ENCODE measurements at regions not wholly inside any gene's neighbourhood (a gene's known extent, or its start where the extent isn't known, plus 50 kb on each side); places are given as distances from the start of the nearest gene placed in this dataset.

DNA sequence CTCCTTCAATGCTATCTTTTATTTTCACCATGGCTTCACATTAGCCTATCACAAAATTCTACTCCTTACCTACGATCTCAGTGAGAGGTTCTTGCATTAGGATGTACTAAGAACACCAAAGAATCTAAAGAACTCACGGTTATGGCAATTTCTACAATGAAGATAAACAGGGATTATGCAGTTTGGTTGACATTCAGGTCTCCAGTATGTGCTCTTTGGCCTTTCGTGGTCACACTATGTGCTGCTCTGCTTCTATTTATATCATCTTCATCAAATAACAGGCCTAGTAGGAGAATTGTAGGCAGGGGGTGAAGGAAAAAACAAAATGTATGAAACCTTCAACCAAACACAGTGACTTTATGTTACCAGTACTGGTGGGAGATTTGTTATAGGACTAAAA, 194.0 kb upstream of the SAMSN1 start:
- no peak overlapping the region for H2AFZ ChIP-seq (ENCODE audit: low read length)
- no peak overlapping the region for H3K23ac ChIP-seq (ENCODE audit: insufficient read length, low read depth, low read length)
- no peak overlapping the region for H3K27ac ChIP-seq (ENCODE audit: insufficient read length, low read depth, low read length)
- no CpG with 5 or more reads among the region's 3 CpGs for WGBS (ENCODE audit: extremely low coverage, insufficient read length, low lambda C conversion rate)
- no peak overlapping the region for H4K91ac ChIP-seq (ENCODE audit: insufficient read length, low read depth, low read length)
- no peak overlapping the region for H2BK15ac ChIP-seq (ENCODE audit: low read depth, low read length)
- no peak overlapping the region for H2BK5ac ChIP-seq (ENCODE audit: insufficient read length, low read length)
- no peaks in the 10 kb centered on the region for H3K23me2 ChIP-seq (ENCODE audit: insufficient read length, low read depth, low read length, poor library complexity, severe bottlenecking)
- no peaks in the 10 kb centered on the region for H3K79me2 ChIP-seq (ENCODE audit: insufficient read depth, low read length)
- H3K36me3 Mint-ChIP-seq (ENCODE audit: insufficient read depth in 1 of 3, low read depth in 3 of 3): peaks cover 7 to 12% (median 7%) of the 10 kb centered on the region in 3 experiments; a peak in 5 of 7 replicates
- no peak for DNase-seq
- H3K14ac ChIP-seq (ENCODE audit: insufficient read depth, low read length): no peak overlapping the region
- H2BK20ac ChIP-seq (ENCODE audit: low read depth, low read length, poor library complexity, severe bottlenecking): no peak overlapping the region
- H3K4me2 ChIP-seq (ENCODE audit: insufficient read depth, insufficient read length, low read length): no peak overlapping the region
- no peak overlapping the region for H3K4ac ChIP-seq (ENCODE audit: low read depth, low read length)
- H3K56ac ChIP-seq (ENCODE audit: insufficient read length, low read depth, low read length): no peak overlapping the region
- H3K9ac ChIP-seq (ENCODE audit: extremely low read depth, insufficient read length, low read length): no peak overlapping the region
- H3K4me3 Mint-ChIP-seq: no peak overlapping the region
- H2BK120ac ChIP-seq (ENCODE audit: low read depth, low read length, poor library complexity, severe bottlenecking): no peak overlapping the region
- H4K20me1 ChIP-seq (ENCODE audit: control insufficient read depth, insufficient read depth, insufficient read length): no peaks in the 10 kb centered on the region
- H3K27me3 ChIP-seq (ENCODE audit: insufficient read depth, low read length): no peaks in the 10 kb centered on the region
- no peaks in the 10 kb centered on the region for H3K79me1 ChIP-seq (ENCODE audit: insufficient read depth, low read depth, low read length, poor library complexity, severe bottlenecking)
- H3K9me3 ChIP-seq (ENCODE audit: control insufficient read depth, low read depth, low read length): no peaks in the 10 kb centered on the region
- H2BK12ac ChIP-seq (ENCODE audit: insufficient read length, low read depth, low read length): no peak overlapping the region
- H2AK5ac ChIP-seq (ENCODE audit: insufficient read length, low read length): no peak overlapping the region
- H3K4me1 Mint-ChIP-seq: peaks cover 7 to 11% of the 10 kb centered on the region in 2 experiments
- no peak overlapping the region for H3K18ac ChIP-seq (ENCODE audit: insufficient read length, low read depth, low read length)
- no peaks in the 10 kb centered on the region for H3K27me3 Mint-ChIP-seq (ENCODE audit: low read depth)
- no peak overlapping the region for H3K27ac Mint-ChIP-seq
- peaks cover 4 to 17% of the 10 kb centered on the region in 2 experiments for H3K9me3 Mint-ChIP-seq
- H3K4me1 ChIP-seq (ENCODE audit: insufficient read depth, low read length): no peaks in the 10 kb centered on the region
- H4K5ac ChIP-seq (ENCODE audit: insufficient read length, low read depth, low read length): no peak overlapping the region
- TF ChIP-seq, protein P1, sequence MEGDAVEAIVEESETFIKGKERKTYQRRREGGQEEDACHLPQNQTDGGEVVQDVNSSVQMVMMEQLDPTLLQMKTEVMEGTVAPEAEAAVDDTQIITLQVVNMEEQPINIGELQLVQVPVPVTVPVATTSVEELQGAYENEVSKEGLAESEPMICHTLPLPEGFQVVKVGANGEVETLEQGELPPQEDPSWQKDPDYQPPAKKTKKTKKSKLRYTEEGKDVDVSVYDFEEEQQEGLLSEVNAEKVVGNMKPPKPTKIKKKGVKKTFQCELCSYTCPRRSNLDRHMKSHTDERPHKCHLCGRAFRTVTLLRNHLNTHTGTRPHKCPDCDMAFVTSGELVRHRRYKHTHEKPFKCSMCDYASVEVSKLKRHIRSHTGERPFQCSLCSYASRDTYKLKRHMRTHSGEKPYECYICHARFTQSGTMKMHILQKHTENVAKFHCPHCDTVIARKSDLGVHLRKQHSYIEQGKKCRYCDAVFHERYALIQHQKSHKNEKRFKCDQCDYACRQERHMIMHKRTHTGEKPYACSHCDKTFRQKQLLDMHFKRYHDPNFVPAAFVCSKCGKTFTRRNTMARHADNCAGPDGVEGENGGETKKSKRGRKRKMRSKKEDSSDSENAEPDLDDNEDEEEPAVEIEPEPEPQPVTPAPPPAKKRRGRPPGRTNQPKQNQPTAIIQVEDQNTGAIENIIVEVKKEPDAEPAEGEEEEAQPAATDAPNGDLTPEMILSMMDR (conservative IDR thresholded peaks at IDR 0.05): no peak
- H3T11ph ChIP-seq (ENCODE audit: low read length): no peak overlapping the region
- no peak overlapping the region for H4K8ac ChIP-seq (replicated peaks; ENCODE audit: insufficient read length, low read depth, low read length)

Data from H9 (cell line).